Neuronal stem cell (in vitro differentiated cells): ENCODE measurements at regions not wholly inside any gene's neighbourhood (a gene's known extent, or its start where the extent isn't known, plus 50 kb on each side); places are given as distances from the start of the nearest gene placed in this dataset.

Source experiments
- DNase-seq: peaks from one replicate; pipeline ENCODE4 v3.0.0-alpha.2; 2013; ENCODE audit warnings: low spot score
- H2AFZ ChIP-seq: one replicate; pipeline ENCODE4 v1.6.1; 2013; ENCODE audit warnings: mild to moderate bottlenecking, low read length, inconsistent platforms
- H2AK5ac ChIP-seq: 2 replicates; pipeline ENCODE4 v1.6.1; 2013; ENCODE audit warnings: low read depth, mild to moderate bottlenecking, inconsistent platforms, low read length, moderate library complexity, mixed read lengths
- H2BK120ac ChIP-seq: 2 replicates; pipeline ENCODE4 v1.6.1; 2013; ENCODE audit warnings: low read depth, mild to moderate bottlenecking, inconsistent platforms, low read length, moderate library complexity, mixed read lengths
- H2BK12ac ChIP-seq: one replicate; pipeline ENCODE4 v1.6.1; 2013; ENCODE audit warnings: low read length, inconsistent platforms
- H2BK15ac ChIP-seq: 2 replicates; pipeline ENCODE4 v1.6.1; 2013; ENCODE audit warnings: mild to moderate bottlenecking, low read length, inconsistent platforms, mixed read lengths
- H2BK5ac ChIP-seq: one replicate; pipeline ENCODE4 v1.6.1; 2013; ENCODE audit warnings: inconsistent platforms, mild to moderate bottlenecking, low read length, moderate library complexity
- H3K14ac ChIP-seq: one replicate; pipeline ENCODE4 v1.6.1; 2013; ENCODE audit warnings: low read length, inconsistent platforms
- H3K18ac ChIP-seq: 2 replicates; pipeline ENCODE4 v1.6.1; 2013; ENCODE audit warnings: low read length, inconsistent platforms
- H3K23ac ChIP-seq: 2 replicates; pipeline ENCODE4 v1.6.1; 2013; ENCODE audit warnings: low read depth, mild to moderate bottlenecking, mixed read lengths, low read length, inconsistent platforms; ENCODE audit not compliant: poor library complexity
- H3K27ac ChIP-seq: replicated peaks from 3 replicates; pipeline ENCODE4 v1.5.1; 2013; ENCODE audit warnings: low read length, inconsistent platforms
- H3K27me3 ChIP-seq, 3 experiments: 2 replicates each; pipeline ENCODE4 v1.6.1; 2013; ENCODE audit warnings: low read length in 3 of 3, mild to moderate bottlenecking in 2 of 3, inconsistent platforms in 1 of 3, low read depth in 1 of 3, mixed read lengths in 1 of 3, moderate library complexity in 1 of 3; ENCODE audit not compliant: control insufficient read depth in 3 of 3, insufficient read depth in 3 of 3
- H3K36me3 ChIP-seq, 2 donors: replicated peaks in 1 of 2; 2 replicates each; pipeline ENCODE4 v1.6.1; 2013; ENCODE audit warnings: low read length in 2 of 2; ENCODE audit not compliant: control insufficient read depth in 2 of 2, insufficient read depth in 2 of 2
- H3K4ac ChIP-seq: 2 replicates; pipeline ENCODE4 v1.6.1; 2013; ENCODE audit warnings: inconsistent platforms, mild to moderate bottlenecking, low read length, moderate library complexity
- H3K4me1 ChIP-seq, 2 donors: 1 replicate in 1 of 2; 2 replicates in 1 of 2; pipeline ENCODE4 v1.6.1; 2013; ENCODE audit warnings: low read length in 2 of 2, low read depth in 1 of 2; ENCODE audit not compliant: control insufficient read depth in 2 of 2, insufficient read depth in 1 of 2
- H3K4me2 ChIP-seq: one replicate; pipeline ENCODE4 v1.6.1; 2013; ENCODE audit warnings: mild to moderate bottlenecking, low read length, inconsistent platforms; ENCODE audit not compliant: insufficient read depth, poor library complexity, severe bottlenecking
- H3K4me3 ChIP-seq, 2 donors: 2 replicates each; pipeline ENCODE4 v1.5.1; 2013; ENCODE audit warnings: low read length in 2 of 2, mild to moderate bottlenecking in 2 of 2, inconsistent platforms in 1 of 2, moderate library complexity in 1 of 2
- H3K79me1 ChIP-seq: one replicate; pipeline ENCODE4 v1.6.1; 2013; ENCODE audit warnings: low read depth, mild to moderate bottlenecking, inconsistent platforms, low read length, moderate library complexity
- H3K9ac ChIP-seq: one replicate; pipeline ENCODE4 v1.6.1; 2013; ENCODE audit warnings: mild to moderate bottlenecking, low read depth, low read length, inconsistent platforms; ENCODE audit not compliant: poor library complexity
- H3K9me3 ChIP-seq, 2 donors: replicated peaks in 1 of 2; 2 replicates each; pipeline versions ENCODE3 to v1.6.1; 2013; ENCODE audit warnings: low read length in 2 of 2, mild to moderate bottlenecking in 2 of 2, inconsistent platforms in 1 of 2, low read depth in 1 of 2, mixed read lengths in 1 of 2, moderate library complexity in 1 of 2; ENCODE audit not compliant: control insufficient read depth in 2 of 2, insufficient read depth in 1 of 2
- H4K8ac ChIP-seq: one replicate; pipeline ENCODE4 v1.6.1; 2013; ENCODE audit warnings: low read depth, mild to moderate bottlenecking, inconsistent platforms, low read length, moderate library complexity
- H4K91ac ChIP-seq: one replicate; pipeline ENCODE4 v1.6.1; 2013; ENCODE audit warnings: low read length, low read depth, mild to moderate bottlenecking, inconsistent platforms; ENCODE audit not compliant: poor library complexity
- WGBS, 2 donors: extraction: QIAGEN DNeasy Blood & Tissue Kit; methylation state at CpG; one replicate each; pipeline ENCODE4 v1.1.7; 2013; ENCODE audit warnings: missing lambda C conversion rate in 2 of 2, mixed read lengths in 1 of 2; ENCODE audit not compliant: insufficient read length in 2 of 2, insufficient replicate concordance in 1 of 2; ENCODE audit errors: extremely low coverage in 2 of 2; 5-methylcytosine and 5-hydroxymethylcytosine counted together

DNA sequence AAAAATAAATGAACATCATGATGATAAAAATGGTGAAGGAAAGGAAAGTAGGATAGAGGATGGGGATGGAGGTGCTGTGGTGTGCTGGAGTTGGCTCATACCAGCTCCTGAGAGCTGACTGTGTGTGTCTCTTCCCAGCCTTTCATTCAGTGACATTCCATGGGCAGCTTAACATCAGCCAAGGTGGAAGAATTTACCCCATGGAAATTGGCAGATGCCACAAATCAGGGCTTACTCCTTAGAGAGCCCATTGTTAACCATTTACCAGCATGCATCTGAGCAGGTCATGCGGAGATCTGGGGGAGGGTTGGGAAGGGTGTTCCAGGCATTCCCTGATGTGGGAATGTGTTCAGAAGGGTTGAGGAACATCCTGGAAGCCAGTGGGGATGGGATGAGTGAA, 164.7 kb upstream of the MYL2 start:
- Histone ChIP-seq H2BK15ac (no peak overlapping the region), H3K36me3 (no peaks in the 10 kb centered on the region), H3K27me3 (no peaks in the 10 kb centered on the region), H3K18ac (no peak overlapping the region), H4K8ac (no peak overlapping the region), H3K14ac (no peak overlapping the region), H3K9ac (no peak overlapping the region), H3K79me1 (no peaks in the 10 kb centered on the region), H2BK12ac (no peak overlapping the region), H3K9me3 (peaks cover 0 to 1% of the 10 kb centered on the region in 2 donors), H2AK5ac (no peak overlapping the region), H3K4me2 (no peak overlapping the region), H3K23ac (no peak overlapping the region), H2BK5ac (no peak overlapping the region), H3K4me3 (no peak overlapping the region), H4K91ac (no peak overlapping the region), H3K27ac (no peak overlapping the region), H2BK120ac (no peak overlapping the region), H3K4me1 (no peaks in the 10 kb centered on the region), H3K4ac (no peak overlapping the region), H2AFZ (no peak overlapping the region)
- no CpG with 5 or more reads among the region's 1 CpG for WGBS, 2 donors
- DNase-seq: no peak

DNA sequence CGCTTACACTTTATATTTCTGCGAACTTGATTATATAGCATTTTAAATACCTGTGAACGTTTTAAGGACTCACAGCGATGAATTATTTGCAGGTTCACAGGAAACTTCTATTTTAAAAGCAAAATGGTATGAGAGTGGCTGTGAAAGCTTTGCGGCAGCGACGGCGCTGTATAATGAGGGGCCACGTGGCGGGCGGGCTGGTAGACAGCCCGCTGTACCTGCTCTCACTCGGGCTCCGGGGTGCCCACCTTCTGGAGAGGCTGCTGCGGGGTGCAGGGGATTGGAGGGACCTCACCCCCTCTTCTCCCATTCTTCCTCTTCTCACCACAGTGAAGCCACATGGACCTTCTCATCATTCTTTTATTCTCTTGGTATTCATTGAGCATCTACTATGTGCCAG, 164.2 kb upstream of the MYL2 start:
- H4K8ac ChIP-seq: no peak overlapping the region
- H3K4me1 ChIP-seq: no peaks in the 10 kb centered on the region
- H2BK12ac ChIP-seq: no peak overlapping the region
- no peak overlapping the region for H2BK120ac ChIP-seq
- no peaks in the 10 kb centered on the region for H3K27me3 ChIP-seq
- H2AFZ ChIP-seq: no peak overlapping the region
- H2BK5ac ChIP-seq: no peak overlapping the region
- H3K27ac ChIP-seq: no peak overlapping the region
- H4K91ac ChIP-seq: no peak overlapping the region
- no peak overlapping the region for H3K4me3 ChIP-seq
- H3K9me3 ChIP-seq: peaks cover 0 to 1% of the 10 kb centered on the region in 2 donors
- no CpG with 5 or more reads among the region's 15 CpGs for WGBS, 2 donors
- DNase-seq: no peak
- H3K4me2 ChIP-seq: no peak overlapping the region
- H3K36me3 ChIP-seq: no peaks in the 10 kb centered on the region
- H3K4ac ChIP-seq: no peak overlapping the region
- H3K79me1 ChIP-seq: no peaks in the 10 kb centered on the region
- no peak overlapping the region for H2BK15ac ChIP-seq
- no peak overlapping the region for H3K9ac ChIP-seq
- H3K14ac ChIP-seq: no peak overlapping the region
- no peak overlapping the region for H3K18ac ChIP-seq
- no peak overlapping the region for H2AK5ac ChIP-seq
- H3K23ac ChIP-seq: no peak overlapping the region

DNA sequence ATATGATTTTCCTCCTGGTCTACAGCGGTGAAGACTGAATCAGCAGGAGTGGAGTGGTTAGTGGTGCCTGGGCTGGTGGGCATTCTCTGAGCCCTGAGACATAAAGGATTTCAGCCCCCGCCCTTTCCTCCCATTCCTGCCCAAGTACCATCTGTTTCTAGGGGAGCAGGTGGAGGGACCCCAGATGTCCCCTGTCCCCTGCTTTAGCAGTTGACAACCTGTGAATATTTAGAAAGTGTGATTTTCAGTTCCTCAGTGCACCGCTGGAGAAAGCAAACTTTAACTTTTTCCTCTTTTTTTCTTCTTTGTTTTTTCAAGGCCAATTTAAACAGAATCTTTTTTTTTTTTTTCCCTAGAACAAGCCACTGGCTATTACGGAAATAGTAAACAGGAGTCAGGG, 163.8 kb upstream of the MYL2 start:
- Histone ChIP-seq H3K4me2 (no peak overlapping the region), H2BK5ac (no peak overlapping the region), H4K8ac (no peak overlapping the region), H3K9ac (no peak overlapping the region), H3K36me3 (no peaks in the 10 kb centered on the region), H3K4me1 (no peaks in the 10 kb centered on the region), H2BK120ac (no peak overlapping the region), H3K18ac (no peak overlapping the region), H3K27ac (no peak overlapping the region), H2BK15ac (no peak overlapping the region), H3K9me3 (peaks cover 0 to 1% of the 10 kb centered on the region in 2 donors), H4K91ac (no peak overlapping the region), H3K23ac (no peak overlapping the region), H2AFZ (no peak overlapping the region), H3K79me1 (peaks cover 2% of the 10 kb centered on the region), H3K27me3 (no peaks in the 10 kb centered on the region), H2BK12ac (no peak overlapping the region), H3K4me3 (no peak overlapping the region), H3K14ac (no peak overlapping the region), H3K4ac (no peak overlapping the region), H2AK5ac (no peak overlapping the region)
- WGBS, 2 donors: no CpG with 5 or more reads among the region's 4 CpGs
- no peak for DNase-seq

DNA sequence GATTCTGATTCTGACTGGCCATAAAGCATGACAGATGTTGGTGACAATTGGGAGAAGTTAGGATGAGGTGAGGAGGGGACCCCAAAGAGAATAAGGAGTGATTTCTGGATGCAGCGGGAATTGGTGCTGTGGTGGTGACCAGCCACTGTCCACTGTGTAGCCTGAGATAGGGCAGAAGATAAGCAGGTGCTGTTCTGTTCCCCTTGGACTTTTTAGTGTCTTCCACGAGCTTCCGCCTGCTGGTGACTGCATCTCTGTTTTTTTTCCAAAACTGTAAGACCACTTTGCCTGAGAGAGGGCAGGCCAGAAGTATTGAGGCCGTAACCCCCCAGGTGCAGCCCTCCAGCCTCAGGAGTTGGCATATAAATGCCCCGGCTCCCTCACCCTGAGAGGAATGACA, 161.2 kb upstream of the MYL2 start:
- Histone ChIP-seq H3K27ac (no peak overlapping the region), H3K4me1 (no peaks in the 10 kb centered on the region), H4K8ac (no peak overlapping the region), H4K91ac (no peak overlapping the region), H2AK5ac (no peak overlapping the region), H3K18ac (no peak overlapping the region), H2BK120ac (no peak overlapping the region), H3K9ac (no peak overlapping the region), H3K9me3 (peaks cover 0 to 3% of the 10 kb centered on the region in 2 donors), H2BK12ac (no peak overlapping the region), H3K79me1 (peaks cover 2% of the 10 kb centered on the region), H3K4ac (no peak overlapping the region), H3K4me3 (no peak overlapping the region), H3K4me2 (no peak overlapping the region), H3K36me3 (no peaks in the 10 kb centered on the region), H2BK5ac (no peak overlapping the region), H3K23ac (no peak overlapping the region), H2AFZ (no peak overlapping the region), H2BK15ac (no peak overlapping the region), H3K27me3 (no peaks in the 10 kb centered on the region), H3K14ac (no peak overlapping the region)
- DNase-seq: no peak
- no CpG with 5 or more reads among the region's 5 CpGs for WGBS, 2 donors
